ENCODE measurements at regions not wholly inside any gene's neighbourhood (a gene's known extent, or its start where the extent isn't known, plus 50 kb on each side); places are given as distances from the start of the nearest gene placed in this dataset.
"Not testable (repeated sequence)": the region's sequence is repeated elsewhere in the genome, so short reads cannot be mapped to it uniquely, and the experiment has no call there.

DNA sequence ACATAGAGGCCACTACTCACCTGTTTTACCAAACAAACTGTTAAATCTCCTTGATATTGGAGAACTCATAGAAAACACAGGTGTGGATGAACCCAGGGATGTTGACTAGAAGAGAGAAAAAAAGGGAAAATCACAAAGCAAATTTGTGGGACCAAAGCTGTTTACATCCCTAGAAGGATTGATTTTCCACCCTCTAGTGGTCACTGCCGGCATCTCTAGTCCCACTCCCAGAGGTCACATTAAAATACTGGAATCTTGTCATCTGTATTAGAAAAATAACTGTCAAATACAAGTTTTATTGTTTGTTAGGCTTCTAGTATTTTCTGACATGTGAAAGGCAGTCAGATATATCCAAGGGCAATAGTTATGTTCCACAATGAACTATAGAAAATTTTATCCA, 469.7 kb downstream of the FOXD4L4 start:
- TF ChIP-seq CTCF, POLR2A (IDR thresholded peaks at IDR 0.05): not testable (repeated sequence)
